ENCODE measurements at regions not wholly inside any gene's neighbourhood (a gene's known extent, or its start where the extent isn't known, plus 50 kb on each side); places are given as distances from the start of the nearest gene placed in this dataset.

DNA sequence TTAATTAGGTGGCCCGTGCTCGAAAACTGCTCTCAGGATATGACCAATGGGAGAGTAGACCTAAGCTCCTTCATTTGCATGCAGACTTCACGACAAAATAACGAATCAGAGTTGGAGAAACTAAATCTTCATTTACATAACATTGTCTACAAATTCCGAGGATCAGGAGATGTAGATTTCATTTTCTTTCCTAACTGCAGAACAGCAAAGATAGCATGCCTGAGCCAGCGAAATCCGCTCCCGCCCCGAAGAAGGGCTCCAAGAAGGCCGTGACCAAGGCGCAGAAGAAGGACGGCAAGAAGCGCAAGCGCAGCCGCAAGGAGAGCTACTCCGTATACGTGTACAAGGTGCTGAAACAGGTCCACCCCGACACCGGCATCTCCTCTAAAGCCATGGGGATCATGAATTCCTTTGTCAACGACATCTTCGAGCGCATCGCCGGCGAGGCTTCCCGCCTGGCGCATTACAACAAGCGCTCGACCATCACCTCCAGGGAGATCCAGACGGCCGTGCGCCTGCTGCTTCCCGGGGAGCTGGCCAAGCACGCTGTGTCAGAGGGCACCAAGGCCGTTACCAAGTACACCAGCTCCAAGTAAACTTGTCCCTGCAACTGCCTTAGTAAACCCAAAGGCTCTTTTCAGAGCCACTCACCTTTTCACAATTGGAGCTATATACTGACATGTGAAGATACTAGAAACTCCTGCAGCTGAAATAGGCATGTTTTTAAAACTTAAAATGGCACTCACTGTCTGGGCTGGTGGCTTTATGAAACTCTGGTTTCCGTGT lies 96.5 kb downstream of the HFE start:
- in situ Hi-C loops (cut with HindIII; ENCODE audit: low pct_unique_long_range_greater_than_20kb, low sequenced_read_pairs), result no loop called here
- Histone ChIP-seq H3K9me3 (ENCODE audit: control insufficient read depth, insufficient read depth, low read depth, low read length) (no peaks in the 10 kb centered on the region), H3K4me3 (ENCODE audit: low read depth in 2 of 2, low read length in 2 of 2) (peak overlapping the region; percentile 51 to 66), H3K36me3 (ENCODE audit: control insufficient read depth, insufficient read depth, low read length) (no peaks in the 10 kb centered on the region), H3K4me1 (ENCODE audit: control insufficient read depth, insufficient read depth, low read length) (peaks cover 30% of the 10 kb centered on the region), H3K27me3 (ENCODE audit: control insufficient read depth, insufficient read depth, low read length) (no peaks in the 10 kb centered on the region), H3K27ac (ENCODE audit: low read length) (peak overlapping the region; percentile 95)
- ATAC-seq (peak; percentile 86), DNase-seq (ENCODE audit: low read depth, low spot score) (peak; percentile 93)
- POLR2A ChIA-PET, result interaction anchor here (0.6 to 2.1 kb wide), 7 partner anchors 15 to 963 kb away, joined by 3 to 18 read pairs (median 9); a partner anchor contains a TSS
- BruUV-seq (replicated peaks), result TSS peak; percentile 100
- CTCF ChIA-PET, result interaction anchor here (1.0 kb wide), 1 partner anchor 12 kb away, joined by 6 read pairs; no protein-coding TSS in a partner anchor
- intact Hi-C loops (cut with micrococcal nuclease; ENCODE audit: unreplicated experiment), result loop anchor here (10.0 kb wide), 1 partner anchor 101 kb away; a partner anchor contains a TSS
- TF ChIP-seq REST (IDR thresholded peaks at IDR 0.05; ENCODE audit: insufficient read depth in 1 of 2, low read depth in 2 of 2, low read length in 1 of 2) (no peak; a peak in 1 of 4 replicates), POLR2AphosphoS5 (IDR thresholded peaks at IDR 0.05; ENCODE audit: low read depth, low read length) (peak; percentile 95), SIN3A (IDR thresholded peaks at IDR 0.05; ENCODE audit: borderline replicate concordance, insufficient read depth, low read depth, low read length) (no peak), TCF7L2 (IDR thresholded peaks at IDR 0.05; ENCODE audit: low read depth, low read length) (0 out of 2 replicates have a peak, but pooled peaks have one; percentile 32)
- TF ChIP-seq, protein P1, sequence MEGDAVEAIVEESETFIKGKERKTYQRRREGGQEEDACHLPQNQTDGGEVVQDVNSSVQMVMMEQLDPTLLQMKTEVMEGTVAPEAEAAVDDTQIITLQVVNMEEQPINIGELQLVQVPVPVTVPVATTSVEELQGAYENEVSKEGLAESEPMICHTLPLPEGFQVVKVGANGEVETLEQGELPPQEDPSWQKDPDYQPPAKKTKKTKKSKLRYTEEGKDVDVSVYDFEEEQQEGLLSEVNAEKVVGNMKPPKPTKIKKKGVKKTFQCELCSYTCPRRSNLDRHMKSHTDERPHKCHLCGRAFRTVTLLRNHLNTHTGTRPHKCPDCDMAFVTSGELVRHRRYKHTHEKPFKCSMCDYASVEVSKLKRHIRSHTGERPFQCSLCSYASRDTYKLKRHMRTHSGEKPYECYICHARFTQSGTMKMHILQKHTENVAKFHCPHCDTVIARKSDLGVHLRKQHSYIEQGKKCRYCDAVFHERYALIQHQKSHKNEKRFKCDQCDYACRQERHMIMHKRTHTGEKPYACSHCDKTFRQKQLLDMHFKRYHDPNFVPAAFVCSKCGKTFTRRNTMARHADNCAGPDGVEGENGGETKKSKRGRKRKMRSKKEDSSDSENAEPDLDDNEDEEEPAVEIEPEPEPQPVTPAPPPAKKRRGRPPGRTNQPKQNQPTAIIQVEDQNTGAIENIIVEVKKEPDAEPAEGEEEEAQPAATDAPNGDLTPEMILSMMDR (IDR thresholded peaks at IDR 0.05), result no peak

- Histone ChIP-seq H3K9me3 (ENCODE audit: control insufficient read depth, insufficient read depth, low read depth, low read length) (no peaks in the 10 kb centered on the region), H3K27me3 (ENCODE audit: control insufficient read depth, insufficient read depth, low read length) (no peaks in the 10 kb centered on the region), H3K27ac (ENCODE audit: low read length) (peak overlapping the region; percentile 95), H3K4me3 (ENCODE audit: low read depth in 2 of 2, low read length in 2 of 2) (peak overlapping the region; percentile 51 to 66), H3K36me3 (ENCODE audit: control insufficient read depth, insufficient read depth, low read length) (no peaks in the 10 kb centered on the region), H3K4me1 (ENCODE audit: control insufficient read depth, insufficient read depth, low read length) (peaks cover 30% of the 10 kb centered on the region)
- ChIA-PET CTCF (no interaction called here), POLR2A (interaction anchor here (0.7 to 2.1 kb wide), 3 partner anchors 32 to 963 kb away, joined by 3 to 9 read pairs (median 8); a partner anchor contains a TSS)
- DNase-seq (ENCODE audit: low read depth, low spot score) (no peak), ATAC-seq (no peak)
- TF ChIP-seq, protein P1 (IDR thresholded peaks at IDR 0.05), result no peak
- TF ChIP-seq TCF7L2 (IDR thresholded peaks at IDR 0.05; ENCODE audit: low read depth, low read length), result no peak
- TF ChIP-seq REST (IDR thresholded peaks at IDR 0.05; ENCODE audit: insufficient read depth in 1 of 2, low read depth in 2 of 2, low read length in 1 of 2), result no peak
- no peak for TF ChIP-seq POLR2AphosphoS5 (IDR thresholded peaks at IDR 0.05; ENCODE audit: low read depth, low read length)
- TF ChIP-seq SIN3A (IDR thresholded peaks at IDR 0.05; ENCODE audit: borderline replicate concordance, insufficient read depth, low read depth, low read length), result no peak
- intact Hi-C loops (cut with micrococcal nuclease; ENCODE audit: unreplicated experiment) (loop anchor here (10.0 kb wide), 1 partner anchor 100 kb away; a partner anchor contains a TSS), in situ Hi-C loops (cut with HindIII; ENCODE audit: low pct_unique_long_range_greater_than_20kb, low sequenced_read_pairs) (no loop called here)
- BruUV-seq (replicated peaks), result no TSS peak
These were observed 97.2 kb downstream of the HFE start for GRCh38 chr6:26184367-26184891.
